ENCODE measurements at regions not wholly inside any gene's neighbourhood (a gene's known extent, or its start where the extent isn't known, plus 50 kb on each side); places are given as distances from the start of the nearest gene placed in this dataset.

DNA sequence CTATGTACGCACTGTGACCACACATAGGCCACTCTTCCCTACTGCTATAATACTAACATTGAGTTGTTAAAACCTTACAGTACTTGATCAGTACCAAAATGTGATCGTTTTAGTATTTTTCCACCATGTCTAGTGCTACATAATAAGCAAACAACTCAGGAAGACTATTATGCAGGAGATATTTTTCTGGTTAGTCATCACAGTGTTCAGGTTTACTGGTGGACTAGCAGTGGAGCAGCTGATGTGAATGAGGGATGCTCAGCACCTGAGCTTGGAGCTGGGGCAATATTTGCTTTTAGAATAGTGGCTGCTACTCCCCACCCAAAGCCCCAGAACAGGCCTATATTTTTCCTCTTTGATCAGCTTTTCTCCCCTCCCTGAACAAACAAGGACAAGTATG, 513.1 kb downstream of the KCNH5 start:
- no peak overlapping the region for H3K9ac ChIP-seq (ENCODE audit: low read depth, low read length)
- H3K27ac ChIP-seq (ENCODE audit: low read length) = no peak overlapping the region
- no peaks in the 10 kb centered on the region for H3K9me3 ChIP-seq (ENCODE audit: insufficient read depth, low read length, severe bottlenecking)
- H3K79me2 ChIP-seq (ENCODE audit: insufficient read depth, low read length) = no peaks in the 10 kb centered on the region
- no peak overlapping the region for H2AFZ ChIP-seq (ENCODE audit: low read depth, low read length)
- ATAC-seq (ENCODE audit: insufficient read depth, low read depth) = no peak
- no peaks in the 10 kb centered on the region for H3K27me3 ChIP-seq (ENCODE audit: insufficient read depth, low read length, poor library complexity)
- H3K4me1 ChIP-seq (ENCODE audit: insufficient read depth, low read length) = no peaks in the 10 kb centered on the region
- H3K4me2 ChIP-seq (ENCODE audit: insufficient read depth, low read length) = no peak overlapping the region
- no peak overlapping the region for H3K4me3 ChIP-seq (ENCODE audit: low read depth in 1 of 2, low read length in 2 of 2)
- H4K20me1 ChIP-seq (ENCODE audit: insufficient read depth, low read length) = no peaks in the 10 kb centered on the region
- TF ChIP-seq, protein P1, sequence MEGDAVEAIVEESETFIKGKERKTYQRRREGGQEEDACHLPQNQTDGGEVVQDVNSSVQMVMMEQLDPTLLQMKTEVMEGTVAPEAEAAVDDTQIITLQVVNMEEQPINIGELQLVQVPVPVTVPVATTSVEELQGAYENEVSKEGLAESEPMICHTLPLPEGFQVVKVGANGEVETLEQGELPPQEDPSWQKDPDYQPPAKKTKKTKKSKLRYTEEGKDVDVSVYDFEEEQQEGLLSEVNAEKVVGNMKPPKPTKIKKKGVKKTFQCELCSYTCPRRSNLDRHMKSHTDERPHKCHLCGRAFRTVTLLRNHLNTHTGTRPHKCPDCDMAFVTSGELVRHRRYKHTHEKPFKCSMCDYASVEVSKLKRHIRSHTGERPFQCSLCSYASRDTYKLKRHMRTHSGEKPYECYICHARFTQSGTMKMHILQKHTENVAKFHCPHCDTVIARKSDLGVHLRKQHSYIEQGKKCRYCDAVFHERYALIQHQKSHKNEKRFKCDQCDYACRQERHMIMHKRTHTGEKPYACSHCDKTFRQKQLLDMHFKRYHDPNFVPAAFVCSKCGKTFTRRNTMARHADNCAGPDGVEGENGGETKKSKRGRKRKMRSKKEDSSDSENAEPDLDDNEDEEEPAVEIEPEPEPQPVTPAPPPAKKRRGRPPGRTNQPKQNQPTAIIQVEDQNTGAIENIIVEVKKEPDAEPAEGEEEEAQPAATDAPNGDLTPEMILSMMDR (IDR thresholded peaks at IDR 0.05; ENCODE audit: borderline replicate concordance, extremely low read depth, low read length, poor library complexity, severe bottlenecking) = no peak
- DNase-seq = no peak
- H3K36me3 ChIP-seq (ENCODE audit: insufficient read depth, low read length) = no peaks in the 10 kb centered on the region

DNA sequence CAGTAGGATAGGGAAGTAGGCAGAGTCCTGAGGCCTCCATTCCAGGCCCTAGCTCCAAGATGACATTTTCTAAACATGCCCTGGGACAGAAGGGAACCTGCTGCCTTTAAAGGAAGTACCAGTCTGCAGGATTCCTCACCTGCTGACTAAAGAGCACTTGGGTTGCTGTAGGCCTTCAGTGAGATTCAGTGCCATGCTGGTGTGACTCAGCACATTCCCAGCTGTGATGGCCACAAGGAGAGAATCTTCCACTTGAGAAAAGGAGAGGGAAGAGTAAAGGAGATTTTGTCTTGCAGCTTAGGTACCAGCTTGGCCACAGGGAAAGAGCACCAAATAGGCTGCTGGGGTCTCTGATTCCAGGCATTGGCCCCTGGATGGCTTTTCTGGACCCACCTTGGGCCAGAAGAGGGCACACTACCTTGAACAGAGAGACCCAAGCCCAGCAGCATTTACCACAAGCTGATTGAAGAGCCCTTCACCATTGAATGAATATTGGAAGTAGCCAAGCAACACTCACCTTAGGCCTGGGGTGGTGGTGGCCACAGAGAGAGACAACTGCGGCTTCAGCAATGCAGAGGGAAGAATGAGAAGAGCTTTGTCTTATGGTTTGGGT, 498.3 kb downstream of the KCNH5 start:
- TF ChIP-seq EZH2 (IDR thresholded peaks at IDR 0.05; ENCODE audit: borderline replicate concordance, low read depth, low read length, severe bottlenecking) = no peak
- TF ChIP-seq, protein P1 (IDR thresholded peaks at IDR 0.05; ENCODE audit: borderline replicate concordance, extremely low read depth, low read length, poor library complexity, severe bottlenecking) = no peak
- Histone ChIP-seq H3K4me3 (ENCODE audit: low read depth in 1 of 2, low read length in 2 of 2) (no peak overlapping the region), H3K4me1 (ENCODE audit: insufficient read depth, low read length) (no peaks in the 10 kb centered on the region), H3K79me2 (ENCODE audit: insufficient read depth, low read length) (no peaks in the 10 kb centered on the region), H3K27ac (ENCODE audit: low read length) (no peak overlapping the region), H2AFZ (ENCODE audit: low read depth, low read length) (no peak overlapping the region), H3K9ac (ENCODE audit: low read depth, low read length) (no peak overlapping the region), H3K36me3 (ENCODE audit: insufficient read depth, low read length) (no peaks in the 10 kb centered on the region), H4K20me1 (ENCODE audit: insufficient read depth, low read length) (no peaks in the 10 kb centered on the region), H3K4me2 (ENCODE audit: insufficient read depth, low read length) (no peak overlapping the region), H3K27me3 (ENCODE audit: insufficient read depth, low read length, poor library complexity) (no peaks in the 10 kb centered on the region), H3K9me3 (ENCODE audit: insufficient read depth, low read length, severe bottlenecking) (no peaks in the 10 kb centered on the region)
- ATAC-seq (ENCODE audit: insufficient read depth, low read depth) = no peak
- no peak for DNase-seq

DNA sequence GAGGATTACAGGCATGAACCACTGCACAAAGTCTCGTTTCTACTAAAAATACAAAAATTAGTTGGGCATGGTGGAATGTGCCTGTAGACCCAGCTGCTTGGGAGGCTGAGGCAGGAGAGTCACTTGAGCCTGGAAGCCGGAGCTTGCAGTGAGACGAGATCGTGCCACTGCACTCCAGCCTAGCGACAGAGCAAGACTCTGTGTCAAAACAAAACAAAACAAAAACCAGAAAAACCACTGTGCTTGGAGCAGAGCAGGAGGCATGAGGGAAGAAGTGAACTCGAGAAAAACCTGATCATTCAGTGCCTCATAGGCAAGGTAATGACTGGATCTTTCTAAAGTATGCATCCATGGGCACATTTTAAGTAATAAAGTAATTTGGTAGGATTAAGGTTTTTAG, 487.8 kb downstream of the KCNH5 start:
- no peaks in the 10 kb centered on the region for H3K27me3 ChIP-seq (ENCODE audit: insufficient read depth, low read length, poor library complexity)
- H3K9ac ChIP-seq (ENCODE audit: low read depth, low read length) = no peak overlapping the region
- H3K27ac ChIP-seq (ENCODE audit: low read length) = no peak overlapping the region
- H4K20me1 ChIP-seq (ENCODE audit: insufficient read depth, low read length) = no peaks in the 10 kb centered on the region
- DNase-seq = no peak
- no peaks in the 10 kb centered on the region for H3K4me1 ChIP-seq (ENCODE audit: insufficient read depth, low read length)
- H3K4me3 ChIP-seq (ENCODE audit: low read depth in 1 of 2, low read length in 2 of 2) = no peak overlapping the region
- no peak overlapping the region for H3K4me2 ChIP-seq (ENCODE audit: insufficient read depth, low read length)
- no peak overlapping the region for H2AFZ ChIP-seq (ENCODE audit: low read depth, low read length)
- TF ChIP-seq, protein P1 (IDR thresholded peaks at IDR 0.05; ENCODE audit: borderline replicate concordance, extremely low read depth, low read length, poor library complexity, severe bottlenecking) = no peak
- TF ChIP-seq EZH2 (IDR thresholded peaks at IDR 0.05; ENCODE audit: borderline replicate concordance, low read depth, low read length, severe bottlenecking) = no peak
- no peaks in the 10 kb centered on the region for H3K9me3 ChIP-seq (ENCODE audit: insufficient read depth, low read length, severe bottlenecking)
- ATAC-seq (ENCODE audit: insufficient read depth, low read depth) = no peak
- H3K79me2 ChIP-seq (ENCODE audit: insufficient read depth, low read length) = no peaks in the 10 kb centered on the region
- no peaks in the 10 kb centered on the region for H3K36me3 ChIP-seq (ENCODE audit: insufficient read depth, low read length)

DNA sequence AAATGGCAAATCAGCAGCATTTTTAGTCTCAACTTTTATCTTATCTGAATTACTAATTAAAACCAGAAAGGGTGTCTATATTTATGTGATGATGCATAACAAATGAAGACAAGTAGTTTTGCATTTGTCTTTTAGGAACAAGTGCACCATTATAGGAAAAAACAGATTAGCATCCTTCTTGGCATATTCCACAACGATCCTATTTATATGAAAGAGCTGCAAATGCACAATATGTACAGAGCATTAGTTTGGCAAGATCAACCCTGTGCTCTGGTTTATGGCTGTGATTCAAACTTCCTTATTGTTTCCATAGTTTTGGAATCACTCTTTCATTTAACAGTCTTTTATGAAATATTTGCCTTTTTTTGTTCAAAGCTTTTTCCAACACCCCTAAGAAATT, 486.8 kb downstream of the KCNH5 start:
- no peak for TF ChIP-seq EZH2 (IDR thresholded peaks at IDR 0.05; ENCODE audit: borderline replicate concordance, low read depth, low read length, severe bottlenecking)
- TF ChIP-seq, protein P1 (IDR thresholded peaks at IDR 0.05; ENCODE audit: borderline replicate concordance, extremely low read depth, low read length, poor library complexity, severe bottlenecking) = no peak
- ATAC-seq (ENCODE audit: insufficient read depth, low read depth) = no peak

More for the DNA sequence above, 486.8 kb downstream of the KCNH5 start:
- H4K20me1 ChIP-seq (ENCODE audit: insufficient read depth, low read length) = no peaks in the 10 kb centered on the region
- H3K36me3 ChIP-seq (ENCODE audit: insufficient read depth, low read length) = no peaks in the 10 kb centered on the region
- no peak overlapping the region for H3K9ac ChIP-seq (ENCODE audit: low read depth, low read length)
- H3K79me2 ChIP-seq (ENCODE audit: insufficient read depth, low read length) = no peaks in the 10 kb centered on the region
- H3K27me3 ChIP-seq (ENCODE audit: insufficient read depth, low read length, poor library complexity) = no peaks in the 10 kb centered on the region
- no peak overlapping the region for H3K27ac ChIP-seq (ENCODE audit: low read length)
- H3K4me2 ChIP-seq (ENCODE audit: insufficient read depth, low read length) = no peak overlapping the region
- H2AFZ ChIP-seq (ENCODE audit: low read depth, low read length) = no peak overlapping the region
- no peaks in the 10 kb centered on the region for H3K4me1 ChIP-seq (ENCODE audit: insufficient read depth, low read length)
- H3K4me3 ChIP-seq (ENCODE audit: low read depth in 1 of 2, low read length in 2 of 2) = no peak overlapping the region
- no peak for DNase-seq
- H3K9me3 ChIP-seq (ENCODE audit: insufficient read depth, low read length, severe bottlenecking) = no peaks in the 10 kb centered on the region
